HG02571 (cell line): ENCODE measurements at regions not wholly inside any gene's neighbourhood (a gene's known extent, or its start where the extent isn't known, plus 50 kb on each side); places are given as distances from the start of the nearest gene placed in this dataset.

ENCODE experiments used
- ATAC-seq: cut with Tn5 transposase; IDR thresholded peaks from one replicate; pipeline ENCODE4 v1.9.1; 2021; ENCODE audit warnings: mild to moderate bottlenecking, moderate library complexity; ENCODE audit not compliant: unreplicated experiment

DNA sequence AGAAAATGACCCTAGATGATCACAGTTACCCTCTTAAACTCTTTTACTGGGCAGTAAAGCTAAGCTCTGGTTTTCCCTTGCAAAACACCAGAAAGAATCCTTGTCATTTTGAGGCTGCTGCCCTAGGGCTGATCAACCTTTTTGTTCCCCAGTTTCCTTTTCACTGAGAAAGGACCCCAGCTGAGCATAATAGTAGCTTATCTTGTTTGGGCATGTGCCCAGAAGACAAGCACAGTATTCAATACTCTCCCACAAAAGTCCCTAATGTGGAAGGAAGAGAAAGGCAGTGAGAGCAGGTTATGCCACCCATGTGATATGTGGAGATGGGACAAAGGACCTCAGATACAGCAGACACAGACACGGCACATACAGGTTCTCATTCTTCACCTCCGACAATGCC lies 332.6 kb upstream of the TMPO start:
- no peak for ATAC-seq

GRCh38 chr12:98185606-98186005 lies 329.8 kb upstream of the TMPO start:
- ATAC-seq, result no peak

- ATAC-seq, result no peak
Measured at GRCh38 chr12:98188650-98189077, 326.7 kb upstream of the TMPO start.

DNA sequence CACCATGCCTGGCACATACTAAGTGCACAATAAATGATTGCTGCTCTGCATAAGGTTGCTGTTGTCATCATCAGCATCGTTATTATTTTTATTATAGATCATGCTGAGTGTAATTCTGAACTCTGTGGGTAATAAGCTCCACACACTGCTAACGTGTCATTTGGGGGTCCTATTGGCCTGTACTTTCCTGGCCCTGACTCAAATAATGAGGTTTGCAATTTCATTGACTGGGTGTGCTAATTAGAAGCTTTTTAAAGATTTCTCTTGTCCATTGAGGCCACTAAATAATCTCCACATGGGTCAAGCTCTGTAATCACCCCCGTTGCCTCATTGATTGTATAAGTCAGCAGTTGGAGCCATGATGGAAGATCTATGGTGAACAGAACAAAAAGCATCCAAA lies 320.8 kb upstream of the TMPO start:
- ATAC-seq, result no peak

DNA sequence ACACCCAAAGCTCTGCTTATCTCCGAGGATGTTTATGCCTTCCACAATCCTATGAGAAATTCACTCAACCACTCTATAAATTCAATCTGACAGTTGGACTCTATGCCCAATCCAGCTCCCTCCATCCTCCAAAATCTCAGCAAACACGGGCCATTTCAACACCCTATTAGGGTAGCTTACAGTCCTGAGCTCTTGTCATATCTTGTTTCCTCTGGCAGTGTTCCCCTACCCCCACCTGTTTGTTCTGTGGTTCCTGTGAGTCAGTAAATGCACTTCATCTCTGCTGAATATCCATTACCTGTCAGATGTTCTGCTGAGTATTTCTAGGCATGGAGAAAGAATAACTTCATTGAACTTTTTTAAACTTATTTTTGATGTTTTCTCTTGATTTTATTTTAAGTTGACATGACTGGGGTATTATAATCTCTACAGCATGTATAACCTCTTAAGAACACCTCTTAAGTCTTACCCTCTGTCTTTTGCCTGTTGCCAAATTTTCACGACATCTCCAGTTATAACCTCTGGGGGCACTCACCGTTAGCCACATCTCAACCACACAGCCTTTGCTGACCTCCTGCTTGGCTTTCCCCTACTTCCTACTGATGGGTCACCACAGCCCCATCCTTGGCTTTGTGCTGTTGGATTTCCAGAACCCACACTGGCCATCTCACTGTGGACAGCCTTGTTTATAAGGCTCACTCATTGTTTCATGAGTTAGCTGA lies 317.0 kb upstream of the TMPO start:
- no peak for ATAC-seq

- ATAC-seq, result no peak
Measured at GRCh38 chr12:98208816-98209215, 306.6 kb upstream of the TMPO start.

GRCh38 chr12:98211909-98212695 lies 303.3 kb upstream of the TMPO start:
- no peak for ATAC-seq

- no peak for ATAC-seq
Measured at GRCh38 chr12:98213556-98213955, 301.8 kb upstream of the TMPO start.

GRCh38 chr12:98217257-98217656 lies 298.1 kb upstream of the TMPO start:
- ATAC-seq, result no peak

GRCh38 chr12:98220636-98221035 lies 294.8 kb upstream of the TMPO start:
- no peak for ATAC-seq

- no peak for ATAC-seq
Measured at GRCh38 chr12:98221243-98221808, 294.1 kb upstream of the TMPO start.

DNA sequence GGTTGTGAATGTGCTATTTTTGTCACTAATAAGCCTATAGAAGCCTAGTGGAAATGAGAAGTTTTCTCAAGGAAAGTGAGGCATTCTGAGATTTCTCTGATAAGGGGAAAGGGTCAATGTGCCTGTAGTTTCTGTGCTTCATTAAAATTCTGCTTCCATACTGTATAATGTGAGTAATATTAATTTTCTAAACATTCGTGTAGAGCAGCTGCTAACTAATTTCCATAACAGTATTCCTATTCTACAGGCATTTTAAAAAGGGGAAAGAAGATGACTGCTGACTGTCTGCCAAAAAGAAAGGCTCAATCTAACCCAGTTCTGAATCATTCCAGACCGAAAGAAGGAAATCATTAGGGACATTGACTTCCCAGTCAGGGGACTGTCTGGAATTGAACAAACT lies 293.3 kb upstream of the TMPO start:
- no peak for ATAC-seq

DNA sequence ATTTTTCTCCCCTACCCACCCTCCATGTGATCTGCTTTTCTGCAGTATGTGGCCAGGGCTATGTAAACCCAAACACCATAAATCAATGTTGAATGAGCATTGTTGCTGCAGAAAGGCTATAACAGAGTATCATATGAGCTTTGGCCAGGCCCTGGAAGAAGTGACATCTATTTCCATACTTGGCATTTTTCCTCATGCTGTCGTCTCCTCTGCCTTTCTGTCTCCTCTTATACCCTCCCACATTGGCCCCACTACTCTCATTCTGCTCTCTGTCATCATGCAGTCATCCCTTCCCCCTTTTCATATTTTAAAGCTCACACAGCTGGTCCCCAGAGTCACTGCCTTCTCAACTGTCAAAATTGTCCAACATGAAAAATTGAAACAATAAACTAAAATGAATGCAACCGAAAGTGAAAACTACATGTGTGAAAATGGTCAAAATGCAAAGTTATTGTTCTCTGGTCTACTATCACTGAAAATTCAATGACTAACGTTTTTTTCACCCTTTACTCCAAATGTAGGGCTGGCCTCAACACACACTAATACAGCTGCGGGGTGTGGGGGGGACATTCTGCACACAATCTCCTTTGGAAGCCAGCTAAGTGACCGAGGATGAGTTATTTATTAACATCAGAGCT lies 290.7 kb upstream of the TMPO start:
- ATAC-seq, result peak; percentile 79

DNA sequence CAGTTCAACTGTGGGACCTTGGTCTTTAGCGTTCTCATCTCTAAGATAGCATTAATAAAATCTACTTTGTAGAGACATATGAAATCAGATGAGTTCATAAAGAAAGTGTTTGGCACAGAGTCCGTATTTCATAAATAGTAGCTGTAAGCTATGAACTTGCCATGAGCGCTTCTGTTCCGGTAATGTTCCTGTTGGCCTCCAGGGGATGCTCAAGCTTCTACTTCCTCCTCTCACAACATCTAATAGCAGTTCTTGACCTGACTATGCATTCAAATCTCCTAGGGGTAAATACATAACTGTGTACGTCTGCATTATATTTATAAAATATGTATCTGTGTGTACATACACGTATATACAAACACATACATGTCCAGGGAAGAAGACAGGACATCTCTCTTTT lies 288.2 kb upstream of the TMPO start:
- ATAC-seq, result no peak

DNA sequence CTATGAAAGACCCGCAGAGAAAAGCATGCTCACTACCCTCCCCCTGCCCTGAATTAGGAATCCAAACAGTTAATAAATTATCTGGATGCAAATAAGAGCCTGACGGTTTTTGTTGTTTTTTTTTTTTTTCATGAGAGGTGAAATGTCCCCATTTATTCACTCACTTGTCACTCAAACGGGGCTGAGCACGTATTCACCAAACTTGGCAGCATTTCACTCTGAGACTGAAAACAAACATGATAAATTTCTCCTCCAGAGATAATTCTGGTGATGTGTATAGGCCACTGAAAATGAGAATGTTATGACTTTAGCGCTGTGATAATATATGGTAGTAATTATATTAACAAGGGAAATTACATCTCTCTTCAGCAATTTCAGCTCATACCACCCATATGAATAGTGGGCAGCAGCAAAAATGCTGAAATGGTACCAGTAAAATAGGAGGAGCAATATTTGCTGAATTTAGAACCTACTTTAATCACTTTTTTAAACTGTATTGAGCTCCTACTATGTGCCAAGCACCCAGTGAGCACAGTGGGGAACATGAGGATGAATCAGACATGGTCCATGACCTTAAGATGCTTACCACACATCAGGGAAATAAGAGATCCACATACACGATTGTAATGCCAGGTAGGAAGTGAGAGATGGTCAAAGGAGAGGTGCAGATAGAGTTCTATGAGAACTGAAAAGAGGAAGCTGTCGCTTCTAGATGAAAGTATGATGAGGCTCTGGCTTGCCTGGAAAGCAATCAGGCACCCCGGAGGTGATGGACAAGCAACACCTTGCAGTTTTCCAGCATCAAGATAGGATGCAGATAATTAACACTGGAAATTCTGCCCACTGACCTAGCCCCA lies 286.5 kb upstream of the TMPO start:
- ATAC-seq, result no peak

- ATAC-seq, result no peak
Measured at GRCh38 chr12:98229540-98229924, 285.9 kb upstream of the TMPO start.

GRCh38 chr12:98232753-98233390 lies 282.5 kb upstream of the TMPO start:
- ATAC-seq, result no peak

DNA sequence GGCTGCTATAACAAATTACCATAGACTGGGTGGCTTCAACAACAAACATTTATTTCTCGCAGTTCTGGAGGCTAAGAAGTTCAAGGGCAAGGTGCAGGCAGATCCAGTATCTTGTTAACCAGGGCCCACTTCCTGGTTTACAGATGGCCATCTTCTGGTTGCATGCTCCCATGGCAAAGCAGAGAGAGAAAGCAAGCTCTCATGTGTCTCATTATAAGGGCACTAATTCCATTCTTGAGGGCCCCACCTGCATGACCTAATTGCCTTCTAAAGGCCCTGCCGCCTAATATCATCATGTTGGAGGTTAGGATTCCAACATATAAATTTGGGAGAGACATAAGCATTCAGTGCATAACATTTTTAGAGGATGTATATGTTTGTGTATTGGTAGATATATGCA lies 280.1 kb upstream of the TMPO start:
- ATAC-seq, result no peak

GRCh38 chr12:98238515-98239130 lies 276.8 kb upstream of the TMPO start:
- no peak for ATAC-seq

DNA sequence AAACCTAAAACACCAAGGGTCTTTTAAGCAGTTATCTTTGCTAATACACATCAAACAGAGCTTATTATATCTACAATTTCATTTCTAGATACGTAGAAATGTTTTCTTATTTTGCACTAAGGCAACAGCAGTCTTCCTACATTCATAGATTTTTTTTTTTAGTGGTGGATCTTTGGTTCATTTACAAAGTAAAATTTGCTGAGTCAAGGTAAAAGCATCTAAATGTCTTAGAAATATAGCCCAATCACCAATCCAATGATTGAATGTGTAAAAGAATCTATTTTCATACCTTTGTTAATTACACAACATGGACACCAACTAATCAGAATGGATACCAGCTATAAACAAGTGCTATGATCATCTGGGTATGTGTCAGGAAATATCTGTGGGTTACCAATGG lies 272.2 kb upstream of the TMPO start:
- ATAC-seq, result no peak
